H1 (cell line): ENCODE measurements at regions not wholly inside any gene's neighbourhood (a gene's known extent, or its start where the extent isn't known, plus 50 kb on each side); places are given as distances from the start of the nearest gene placed in this dataset.

Source experiments
- EZH2 ChIP-seq: fragments of 200-600 bp; sonication (generic); IDR thresholded peaks from 2 replicates; pipeline ENCODE4 v1.7.1; 2012; ENCODE audit warnings: low read depth, mild to moderate bottlenecking, moderate library complexity, low read length, inconsistent platforms; ENCODE audit not compliant: severe bottlenecking
- KDM4A ChIP-seq: IDR thresholded peaks from one replicate; pipeline ENCODE4 v1.7.1; 2012; ENCODE audit warnings: low read depth, mild to moderate bottlenecking, moderate library complexity, low read length, inconsistent platforms; ENCODE audit not compliant: severe bottlenecking
- NANOG ChIP-seq: IDR thresholded peaks from 2 replicates; pipeline ENCODE4 v1.6.1; 2011; ENCODE audit warnings: low read length, low read depth, mild to moderate bottlenecking, inconsistent platforms; ENCODE audit not compliant: insufficient read depth, poor library complexity, severe bottlenecking
- NRF1 ChIP-seq: IDR thresholded peaks from 2 replicates; pipeline ENCODE4 v1.6.1; 2011; ENCODE audit warnings: mild to moderate bottlenecking, low read depth, low read length, improper control_type of control experiment
- POU5F1 ChIP-seq: IDR thresholded peaks from 2 replicates; pipeline ENCODE4 v1.6.1; 2011; ENCODE audit warnings: low read depth, mild to moderate bottlenecking, low read length, moderate library complexity
- SIX5 ChIP-seq: IDR thresholded peaks from 2 replicates; pipeline ENCODE4 v1.6.1; 2011; ENCODE audit warnings: mild to moderate bottlenecking, low read depth, low read length
- TEAD4 ChIP-seq: IDR thresholded peaks from 2 replicates; pipeline ENCODE4 v1.6.1; 2012; ENCODE audit warnings: low read depth, low read length, inconsistent platforms, mixed read lengths

- no peak for TF ChIP-seq POU5F1
- no peak for TF ChIP-seq SIX5
- TF ChIP-seq TEAD4 = no peak
- TF ChIP-seq NANOG = no peak
- TF ChIP-seq KDM4A = no peak
- no peak for TF ChIP-seq NRF1
- TF ChIP-seq EZH2 = no peak
- TF ChIP-seq, all 59 proteins: peak for 0
These were observed 340.2 kb upstream of the DKK2 start (continued) for GRCh38 chr4:107376293-107376692.
